K562 (cell line): ENCODE measurements at regions not wholly inside any gene's neighbourhood (a gene's known extent, or its start where the extent isn't known, plus 50 kb on each side); places are given as distances from the start of the nearest gene placed in this dataset.

Experiments
- BCL6 ChIP-seq: fragments of 250-450 bp; sonication (Bioruptor Pico); IDR thresholded peaks from 2 replicates; pipeline ENCODE4 v1.4.0; 2020
- CBFB ChIP-seq: sonication (generic); formaldehyde crosslinking; IDR thresholded peaks from 2 replicates; pipeline ENCODE4 v1.4.0; 2020; ENCODE audit warnings: mild to moderate bottlenecking, missing genetic modification reagents
- CHD4 ChIP-seq: fragments of 200-600 bp; sonication (generic); IDR thresholded peaks from 3 replicates; pipeline ENCODE4 v1.6.1; 2012; ENCODE audit warnings: low read depth, mild to moderate bottlenecking, mixed read lengths, low read length, inconsistent platforms; ENCODE audit not compliant: insufficient read depth, insufficient replicate concordance, poor library complexity, severe bottlenecking
- DMBX1 ChIP-seq: fragments of 250-450 bp; sonication (Bioruptor Pico); IDR thresholded peaks from 2 replicates; pipeline ENCODE4 v1.8.0; 2022; ENCODE audit warnings: inconsistent platforms, mild to moderate bottlenecking, moderate library complexity, borderline replicate concordance
- FOXP4 ChIP-seq: sonication (generic); formaldehyde crosslinking; IDR thresholded peaks from 2 replicates; pipeline ENCODE4 v1.8.0; 2022; ENCODE audit warnings: mild to moderate bottlenecking, missing genetic modification reagents, borderline replicate concordance
- JUN ChIP-seq, 2 experiments: sonication (generic) in 1 of 2; formaldehyde crosslinking in 1 of 2; IDR thresholded peaks; 2 replicates each; pipeline versions ENCODE4 v1.6.1 to v1.8.0; 2012 to 2022; ENCODE audit warnings: borderline replicate concordance in 2 of 2, mild to moderate bottlenecking in 2 of 2, improper control_type of control experiment in 1 of 2, low read depth in 1 of 2, low read length in 1 of 2, missing genetic modification reagents in 1 of 2
- KHSRP ChIP-seq: fragments of 450-650 bp; IDR thresholded peaks from 2 replicates; pipeline ENCODE4 v1.6.1; 2017
- MAFF ChIP-seq: IDR thresholded peaks from 2 replicates; pipeline ENCODE4 v1.6.1; 2012; ENCODE audit warnings: low read length, improper control_type of control experiment
- MAZ ChIP-seq, 2 experiments: fragments of 450-650 bp in 1 of 2; sonication (generic) in 1 of 2; formaldehyde crosslinking; IDR thresholded peaks in 1 of 2; conservative IDR thresholded peaks in 1 of 2; 2 replicates each; pipeline versions ENCODE4 v1.4.0 to v1.5.0; 2020; ENCODE audit warnings: mild to moderate bottlenecking in 1 of 2, missing genetic modification reagents in 1 of 2
- MGA ChIP-seq: fragments of 450-650 bp; IDR thresholded peaks from 2 replicates; pipeline ENCODE4 v1.6.1; 2016; ENCODE audit warnings: mild to moderate bottlenecking, moderate library complexity
- STAT5B ChIP-seq: fragments of 250-450 bp; sonication (Bioruptor Pico); IDR thresholded peaks from 2 replicates; pipeline ENCODE4 v1.8.0; 2021; ENCODE audit warnings: mild to moderate bottlenecking, inconsistent platforms
- ZBED1 ChIP-seq: IDR thresholded peaks from 2 replicates; pipeline ENCODE4 v1.6.1; 2014
- ZNF174 ChIP-seq: fragments of 250-450 bp; sonication (Bioruptor Pico); IDR thresholded peaks from 2 replicates; pipeline ENCODE4 v1.4.0; 2020; ENCODE audit warnings: mild to moderate bottlenecking
- ZNF444 ChIP-seq: fragments of 250-450 bp; sonication (Bioruptor Pico); IDR thresholded peaks from 2 replicates; pipeline ENCODE4 v1.4.0; 2020; ENCODE audit warnings: mild to moderate bottlenecking, moderate library complexity
- ZNF785 ChIP-seq: fragments of 250-450 bp; sonication (Bioruptor Pico); IDR thresholded peaks from 2 replicates; pipeline ENCODE4 v1.4.0; 2020; ENCODE audit warnings: mild to moderate bottlenecking

DNA sequence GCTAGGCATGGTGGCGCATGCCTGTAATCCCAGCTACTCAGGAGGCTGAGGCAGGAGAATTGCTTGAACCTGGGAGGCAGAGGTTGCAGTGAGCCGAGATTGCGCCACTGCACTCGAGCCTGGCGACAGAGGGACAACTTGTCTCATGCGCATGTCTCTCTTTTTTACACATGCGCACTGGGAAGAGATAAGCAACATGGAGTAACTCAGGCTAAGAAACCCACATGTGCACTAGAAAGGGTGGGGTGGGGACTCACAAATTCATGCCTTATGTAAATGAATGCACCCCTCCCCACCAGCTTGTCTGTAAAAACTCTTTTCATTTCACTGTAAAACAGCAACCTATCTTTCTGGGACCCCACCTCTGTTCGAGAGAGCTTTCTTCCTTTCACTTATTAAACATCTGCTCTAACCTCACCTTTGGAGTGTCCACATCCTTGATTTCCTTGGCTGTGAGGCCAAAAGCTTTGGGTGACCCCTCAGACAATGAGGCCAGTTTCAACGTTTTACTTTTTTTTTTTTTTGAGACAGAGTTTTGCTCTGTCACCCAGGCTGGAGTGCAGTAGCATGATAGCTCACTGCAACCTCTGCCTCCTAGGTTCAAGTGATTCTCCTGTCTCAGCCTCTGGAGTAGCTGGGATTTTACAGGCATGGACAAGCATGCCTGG, 91.6 kb upstream of the RMP24 start (continued):
- TF ChIP-seq MGA = peak; percentile 51
- TF ChIP-seq CHD4 = no peak
- no peak for TF ChIP-seq ZNF785 (CRISPR knock-in tag)
- TF ChIP-seq MAZ (CRISPR knock-in tag; conservative IDR thresholded peaks at IDR 0.05 in 1 of 2, IDR thresholded peaks at IDR 0.05 in 1 of 2) = 0 out of 4 replicates have a peak, but pooled peaks of 1 of the 2 experiments have one; percentile 36
- TF ChIP-seq ZNF444 = no peak
- no peak for TF ChIP-seq FOXP4 (CRISPR knock-in tag)
- TF ChIP-seq CBFB (CRISPR knock-in tag) = no peak
- TF ChIP-seq ZNF174 = no peak
- no peak for TF ChIP-seq JUN (IDR thresholded peaks at IDR 0.05; ENCODE audit: borderline replicate concordance, low read depth, low read length)
- no peak for TF ChIP-seq JUN (CRISPR knock-in tag; IDR thresholded peaks at IDR 0.05; ENCODE audit: borderline replicate concordance)
- no peak for TF ChIP-seq MAFF
- TF ChIP-seq KHSRP = no peak
- no peak for TF ChIP-seq ZBED1
- peak; percentile 97 for TF ChIP-seq DMBX1 (CRISPR knock-in tag)
- TF ChIP-seq BCL6 = 0 out of 2 replicates have a peak, but pooled peaks have one; percentile 25
- no peak for TF ChIP-seq STAT5B (CRISPR knock-in tag)
